Activated naive CD8-positive, alpha-beta T cell (primary cell): ENCODE measurements at regions not wholly inside any gene's neighbourhood (a gene's known extent, or its start where the extent isn't known, plus 50 kb on each side); places are given as distances from the start of the nearest gene placed in this dataset.

Source experiments
- H3K27ac Mint-ChIP-seq: one replicate; pipeline ENCODE4 v1.8.0; 2021; ENCODE audit warnings: mixed read lengths
- H3K27me3 Mint-ChIP-seq: one replicate; pipeline ENCODE4 v1.8.0; 2021; ENCODE audit warnings: mixed read lengths
- H3K36me3 Mint-ChIP-seq: one replicate; pipeline ENCODE4 v1.8.0; 2021; ENCODE audit warnings: mixed read lengths
- H3K4me1 Mint-ChIP-seq: one replicate; pipeline ENCODE4 v1.8.0; 2021; ENCODE audit warnings: low read depth, mixed read lengths
- H3K4me3 Mint-ChIP-seq: one replicate; pipeline ENCODE4 v1.8.0; 2021; ENCODE audit warnings: mild to moderate bottlenecking, mixed read lengths
- H3K9me3 Mint-ChIP-seq: one replicate; pipeline ENCODE4 v1.8.0; 2021; ENCODE audit warnings: low read depth, mixed read lengths

DNA sequence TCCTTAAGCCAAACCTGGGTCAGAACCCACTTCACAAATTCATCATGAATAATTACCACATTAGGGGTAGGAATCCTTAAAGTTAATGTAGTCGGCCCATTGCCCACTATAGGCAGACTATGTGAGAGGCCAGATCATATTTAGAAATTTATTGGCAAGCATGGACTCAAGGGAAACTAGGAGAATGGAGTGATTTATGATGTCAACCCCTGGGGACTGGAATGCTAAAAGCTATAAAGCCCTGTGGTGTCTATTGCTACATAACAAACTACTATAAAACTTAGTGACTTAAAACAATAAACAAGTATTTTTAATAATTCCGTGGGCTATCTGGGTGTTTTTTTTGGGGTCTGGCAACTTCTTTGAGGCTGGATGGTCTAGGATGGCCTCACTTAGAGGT is 93.9 kb downstream of the PPP1R2C start:
- H3K9me3 Mint-ChIP-seq = no peaks in the 10 kb centered on the region
- H3K36me3 Mint-ChIP-seq = no peaks in the 10 kb centered on the region
- H3K4me1 Mint-ChIP-seq = peaks cover 2% of the 10 kb centered on the region
- no peaks in the 10 kb centered on the region for H3K27me3 Mint-ChIP-seq
- H3K27ac Mint-ChIP-seq = no peak overlapping the region
- no peak overlapping the region for H3K4me3 Mint-ChIP-seq

DNA sequence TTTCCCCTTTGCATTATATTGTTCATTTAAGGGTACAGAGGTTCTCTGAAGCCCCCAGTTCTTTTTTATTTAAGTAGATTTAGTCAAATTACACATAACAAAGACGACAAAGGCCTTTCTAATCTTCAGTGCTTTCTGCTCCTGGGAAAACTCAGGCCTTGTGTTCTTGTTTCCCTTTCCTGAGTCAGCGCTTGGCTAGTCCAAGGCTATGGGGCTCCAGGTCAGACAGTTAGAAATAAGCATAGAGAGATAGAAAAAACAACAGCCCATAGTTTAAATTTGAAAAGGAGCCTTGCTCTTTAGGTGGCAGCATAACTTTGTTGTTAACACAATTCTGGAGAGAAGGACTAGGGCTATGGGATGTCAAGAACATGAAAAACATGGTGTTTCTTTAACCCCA is 97.3 kb downstream of the PPP1R2C start:
- Mint-ChIP-seq H3K27me3 (no peaks in the 10 kb centered on the region), H3K27ac (no peak overlapping the region), H3K4me1 (peaks cover 2% of the 10 kb centered on the region), H3K36me3 (no peaks in the 10 kb centered on the region), H3K4me3 (no peak overlapping the region), H3K9me3 (no peaks in the 10 kb centered on the region)

DNA sequence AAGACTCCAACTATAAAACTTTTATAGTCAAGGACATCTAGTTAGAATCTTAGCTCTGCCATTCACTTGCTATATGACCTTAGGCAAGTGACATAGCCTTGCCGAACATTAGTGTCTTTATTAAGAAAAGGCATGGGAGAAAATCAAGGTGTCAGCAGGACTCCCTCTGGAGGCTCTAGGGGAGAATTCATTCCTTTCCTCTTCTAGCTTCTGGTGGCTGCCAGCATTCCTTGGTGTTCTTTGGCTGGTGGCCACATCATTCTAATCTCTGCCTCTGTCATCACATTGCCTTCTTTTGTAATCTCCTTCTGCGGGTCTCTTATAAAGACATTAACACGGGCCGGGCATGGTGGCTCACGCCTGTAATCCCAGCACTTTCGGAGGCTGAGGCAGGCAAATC is 99.8 kb downstream of the PPP1R2C start:
- Mint-ChIP-seq H3K27ac (no peak overlapping the region), H3K4me1 (peaks cover 2% of the 10 kb centered on the region), H3K9me3 (no peaks in the 10 kb centered on the region), H3K36me3 (no peaks in the 10 kb centered on the region), H3K4me3 (no peak overlapping the region), H3K27me3 (no peaks in the 10 kb centered on the region)

DNA sequence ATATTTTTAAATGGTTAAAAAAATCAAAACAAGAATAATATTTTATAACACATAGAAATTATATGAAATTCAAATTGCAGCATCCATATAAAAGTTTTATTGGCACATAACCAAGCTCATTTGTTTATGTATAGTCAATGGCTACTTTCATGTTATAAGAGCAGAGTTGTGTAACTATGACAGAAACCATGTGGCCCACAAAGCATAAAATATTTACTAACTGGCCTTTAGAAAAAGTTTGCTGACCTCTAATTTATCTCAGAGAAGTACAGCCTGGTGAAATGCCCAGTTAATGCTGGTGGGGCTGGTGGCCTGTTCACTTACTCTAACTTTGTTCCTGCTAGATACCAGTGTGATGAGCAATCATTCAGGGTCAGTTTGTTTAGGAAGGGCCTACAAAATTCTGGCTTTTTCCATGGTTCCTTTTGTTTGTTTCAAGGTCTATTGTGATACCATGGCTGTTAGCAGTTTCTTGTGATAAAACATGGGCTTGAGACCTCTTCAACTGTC is 104.6 kb downstream of the PPP1R2C start:
- no peak overlapping the region for H3K27ac Mint-ChIP-seq
- peaks cover 7% of the 10 kb centered on the region for H3K36me3 Mint-ChIP-seq
- H3K27me3 Mint-ChIP-seq = no peaks in the 10 kb centered on the region
- H3K4me1 Mint-ChIP-seq = no peaks in the 10 kb centered on the region
- H3K9me3 Mint-ChIP-seq = peaks cover 3% of the 10 kb centered on the region
- H3K4me3 Mint-ChIP-seq = no peak overlapping the region

DNA sequence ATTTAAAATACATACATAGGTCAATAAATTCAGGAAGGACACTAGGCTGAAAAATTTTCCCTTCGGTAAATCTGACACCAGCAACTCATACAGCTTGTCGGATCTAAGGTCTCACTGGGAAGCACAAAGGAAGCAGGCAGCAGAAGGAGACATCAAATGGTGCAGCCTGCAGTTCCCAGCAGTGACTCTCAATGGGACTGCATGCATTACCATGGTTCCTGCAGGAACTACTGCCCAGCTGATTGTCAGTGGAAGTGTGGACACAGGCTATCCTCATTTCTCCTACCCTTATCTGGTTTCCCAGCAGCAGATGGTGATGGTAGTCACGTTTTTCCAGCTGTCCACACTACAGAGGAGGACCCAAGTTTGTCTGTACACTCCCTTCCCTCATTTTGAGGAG is 113.3 kb downstream of the PPP1R2C start:
- Mint-ChIP-seq H3K4me3 (no peak overlapping the region), H3K4me1 (no peaks in the 10 kb centered on the region), H3K36me3 (peaks cover 6% of the 10 kb centered on the region), H3K27me3 (no peaks in the 10 kb centered on the region), H3K9me3 (no peaks in the 10 kb centered on the region), H3K27ac (no peak overlapping the region)

DNA sequence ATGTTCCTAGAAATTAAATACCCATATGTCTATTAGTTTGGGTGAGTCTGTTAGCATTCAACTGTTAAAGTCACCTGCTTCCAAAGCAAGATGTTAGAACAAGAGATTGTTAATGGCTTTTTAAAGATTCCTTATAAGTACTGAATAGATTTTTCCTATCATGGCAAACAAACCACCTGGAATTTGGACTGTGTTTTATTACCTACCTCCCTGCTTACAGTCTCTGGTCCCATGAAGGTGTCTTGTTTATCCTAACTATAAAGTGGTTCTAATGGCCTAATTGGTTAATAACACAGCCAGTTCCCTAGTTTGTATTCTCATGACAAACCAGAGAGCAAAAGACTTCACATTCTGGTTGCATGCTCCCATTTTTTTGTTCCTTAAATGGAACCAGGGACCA is 149.5 kb downstream of the PPP1R2C start:
- H3K4me1 Mint-ChIP-seq = no peaks in the 10 kb centered on the region

DNA sequence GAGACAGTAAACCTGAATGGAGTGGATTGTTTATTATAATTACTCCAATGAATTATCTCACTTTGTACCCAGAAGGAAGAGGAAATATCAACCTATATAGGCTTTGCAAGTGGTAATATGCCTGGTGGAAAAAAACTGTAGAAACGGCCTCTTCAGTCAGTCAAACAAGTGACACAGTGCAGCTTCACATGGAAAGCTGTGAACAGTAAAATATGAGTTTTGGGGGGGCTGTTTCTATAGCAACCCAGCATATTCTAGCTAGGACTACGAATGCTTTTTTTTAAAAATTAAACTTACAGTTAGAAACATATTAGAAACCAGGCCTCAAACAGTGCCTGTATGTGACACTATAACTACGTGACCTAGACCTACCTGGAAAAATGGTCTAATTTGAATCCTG is 150.1 kb downstream of the PPP1R2C start:
- H3K27me3 Mint-ChIP-seq = no peaks in the 10 kb centered on the region
- H3K36me3 Mint-ChIP-seq = peaks cover 3% of the 10 kb centered on the region
- no peak overlapping the region for H3K4me3 Mint-ChIP-seq
- no peak overlapping the region for H3K27ac Mint-ChIP-seq
- H3K4me1 Mint-ChIP-seq = no peaks in the 10 kb centered on the region
- no peaks in the 10 kb centered on the region for H3K9me3 Mint-ChIP-seq

More for the DNA sequence above, 149.5 kb downstream of the PPP1R2C start:
- H3K4me3 Mint-ChIP-seq = no peak overlapping the region
- H3K27me3 Mint-ChIP-seq = no peaks in the 10 kb centered on the region
- no peaks in the 10 kb centered on the region for H3K9me3 Mint-ChIP-seq
- H3K36me3 Mint-ChIP-seq = peaks cover 3% of the 10 kb centered on the region
- H3K27ac Mint-ChIP-seq = no peak overlapping the region

DNA sequence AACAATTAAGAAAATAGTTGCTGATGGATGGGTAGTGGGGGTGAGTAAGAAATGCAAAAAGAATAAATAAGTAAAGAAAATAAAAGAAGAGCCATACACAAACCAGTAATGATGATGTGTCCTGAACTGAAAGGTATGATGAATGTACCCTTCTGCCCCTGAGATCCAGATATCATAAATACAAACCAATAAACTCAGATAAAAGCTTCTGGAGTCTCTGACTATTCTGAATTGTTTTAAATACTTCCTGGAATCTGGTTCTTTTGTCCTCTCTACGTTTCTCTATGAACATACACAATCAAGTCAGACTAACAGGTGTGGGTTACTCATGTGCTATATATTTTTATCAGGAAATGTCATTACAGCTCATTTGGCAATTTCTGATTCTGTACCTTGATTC is 153.4 kb downstream of the PPP1R2C start:
- H3K27me3 Mint-ChIP-seq = no peaks in the 10 kb centered on the region
- no peak overlapping the region for H3K27ac Mint-ChIP-seq
- H3K36me3 Mint-ChIP-seq = no peaks in the 10 kb centered on the region
- H3K4me1 Mint-ChIP-seq = peaks cover 2% of the 10 kb centered on the region
- no peak overlapping the region for H3K4me3 Mint-ChIP-seq
- no peaks in the 10 kb centered on the region for H3K9me3 Mint-ChIP-seq

DNA sequence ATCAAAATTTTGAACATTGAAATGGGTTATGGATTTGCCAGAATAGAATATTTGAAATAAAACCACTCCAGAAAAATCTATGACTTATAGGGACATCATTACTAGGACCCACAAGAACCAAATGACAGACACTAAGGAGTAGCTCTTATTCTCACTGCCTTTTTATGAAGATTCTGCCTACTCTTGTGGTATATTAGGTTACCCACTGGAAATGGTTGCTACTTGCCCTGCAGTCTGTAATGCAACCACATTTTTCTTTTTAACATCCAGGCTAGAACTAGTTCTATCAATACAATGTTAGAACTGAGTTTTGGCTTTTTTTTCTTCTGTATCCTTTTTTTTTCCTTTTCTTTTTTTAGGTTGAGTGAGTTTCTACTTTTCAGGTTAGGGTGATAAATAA is 158.9 kb downstream of the PPP1R2C start:
- Mint-ChIP-seq H3K27ac (no peak overlapping the region), H3K36me3 (no peaks in the 10 kb centered on the region)

DNA sequence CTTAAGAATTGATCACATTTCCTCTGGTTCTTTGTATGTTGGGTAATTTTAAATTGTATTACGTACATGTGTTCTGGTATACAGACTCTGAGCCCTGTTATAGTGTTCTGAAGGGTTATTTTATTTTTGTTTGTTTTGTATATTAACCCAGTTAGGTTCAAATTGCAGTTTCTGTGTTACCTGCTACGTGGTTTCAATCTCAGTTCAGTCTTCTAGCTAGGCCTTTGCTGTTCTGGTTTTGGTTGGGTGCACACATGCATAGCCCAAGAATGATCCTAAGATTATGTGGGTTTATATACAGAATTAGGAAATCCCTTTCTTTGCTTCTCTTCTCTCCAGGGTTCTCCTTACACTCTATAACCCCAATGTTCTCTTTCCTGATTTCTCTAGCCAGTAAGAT is 161.0 kb downstream of the PPP1R2C start:
- Mint-ChIP-seq H3K9me3 (no peaks in the 10 kb centered on the region), H3K36me3 (no peaks in the 10 kb centered on the region), H3K27ac (no peak overlapping the region), H3K27me3 (no peaks in the 10 kb centered on the region), H3K4me3 (no peak overlapping the region), H3K4me1 (peaks cover 24% of the 10 kb centered on the region)

More for the DNA sequence above, 158.9 kb downstream of the PPP1R2C start:
- no peak overlapping the region for H3K4me3 Mint-ChIP-seq
- no peaks in the 10 kb centered on the region for H3K9me3 Mint-ChIP-seq
- H3K27me3 Mint-ChIP-seq = no peaks in the 10 kb centered on the region
- peaks cover 24% of the 10 kb centered on the region for H3K4me1 Mint-ChIP-seq

DNA sequence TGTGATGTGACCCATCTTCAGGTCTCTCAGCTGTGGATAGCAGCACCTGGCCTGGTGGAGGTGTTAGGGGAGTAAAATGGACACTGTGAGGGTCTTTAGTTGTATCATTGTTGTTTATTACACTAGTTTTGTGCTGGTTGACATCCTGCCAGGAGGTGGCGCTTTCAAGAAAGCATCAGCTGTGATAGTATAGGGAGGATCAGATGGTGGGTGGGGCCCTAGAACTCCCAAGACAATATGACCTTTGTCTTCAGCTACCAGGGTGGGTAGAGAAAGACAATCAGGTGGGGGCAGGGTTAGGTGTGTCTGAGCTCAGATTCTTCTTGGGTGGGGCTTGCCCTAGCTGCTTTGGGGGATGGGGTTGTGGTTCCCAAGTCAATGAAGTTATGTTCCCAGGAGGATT is 162.8 kb downstream of the PPP1R2C start:
- Mint-ChIP-seq H3K4me3 (no peak overlapping the region), H3K36me3 (no peaks in the 10 kb centered on the region), H3K27ac (no peak overlapping the region), H3K27me3 (no peaks in the 10 kb centered on the region), H3K4me1 (peaks cover 24% of the 10 kb centered on the region), H3K9me3 (no peaks in the 10 kb centered on the region)

DNA sequence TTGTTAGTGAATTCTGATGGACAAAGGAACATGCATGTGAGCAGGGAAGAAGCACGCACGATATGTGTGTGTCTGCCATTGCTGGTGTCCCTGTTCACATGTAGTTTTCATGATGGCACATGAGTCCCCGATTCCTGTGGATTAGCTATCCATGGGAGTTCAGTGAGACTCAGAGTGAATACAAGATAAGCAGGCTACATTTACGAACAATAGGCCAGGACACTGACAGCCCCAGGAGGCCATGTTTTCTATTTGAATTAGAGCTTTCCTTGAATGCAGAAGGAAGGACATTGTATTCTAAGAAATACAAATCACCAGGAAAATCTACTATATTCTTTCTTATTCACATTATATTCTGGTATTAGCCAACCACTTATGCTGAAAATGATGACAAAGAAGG is 171.4 kb downstream of the PPP1R2C start:
- H3K36me3 Mint-ChIP-seq = no peaks in the 10 kb centered on the region
- H3K27ac Mint-ChIP-seq = no peak overlapping the region
- no peaks in the 10 kb centered on the region for H3K4me1 Mint-ChIP-seq
- H3K27me3 Mint-ChIP-seq = no peaks in the 10 kb centered on the region
- no peaks in the 10 kb centered on the region for H3K9me3 Mint-ChIP-seq
- no peak overlapping the region for H3K4me3 Mint-ChIP-seq

DNA sequence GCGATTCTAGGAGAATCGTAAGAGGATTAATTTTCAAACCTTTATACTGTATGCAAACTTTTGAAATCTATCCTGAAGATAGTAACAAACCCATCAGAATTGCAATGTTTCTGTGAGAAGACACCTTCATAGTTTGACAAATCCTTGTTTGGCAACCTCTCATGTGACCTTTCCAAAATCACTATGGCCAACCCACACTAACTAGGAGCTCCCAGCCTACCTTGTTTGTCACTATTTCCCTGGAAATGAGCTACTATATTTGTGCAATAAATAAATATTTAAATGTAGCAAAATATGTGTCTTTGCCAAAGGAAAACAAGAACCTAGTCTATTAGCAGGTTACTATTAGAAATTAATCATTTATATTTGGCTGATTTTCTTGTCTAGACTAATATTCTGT is 173.7 kb downstream of the PPP1R2C start:
- Mint-ChIP-seq H3K36me3 (no peaks in the 10 kb centered on the region), H3K9me3 (no peaks in the 10 kb centered on the region), H3K27me3 (no peaks in the 10 kb centered on the region), H3K4me1 (no peaks in the 10 kb centered on the region), H3K4me3 (no peak overlapping the region), H3K27ac (no peak overlapping the region)

DNA sequence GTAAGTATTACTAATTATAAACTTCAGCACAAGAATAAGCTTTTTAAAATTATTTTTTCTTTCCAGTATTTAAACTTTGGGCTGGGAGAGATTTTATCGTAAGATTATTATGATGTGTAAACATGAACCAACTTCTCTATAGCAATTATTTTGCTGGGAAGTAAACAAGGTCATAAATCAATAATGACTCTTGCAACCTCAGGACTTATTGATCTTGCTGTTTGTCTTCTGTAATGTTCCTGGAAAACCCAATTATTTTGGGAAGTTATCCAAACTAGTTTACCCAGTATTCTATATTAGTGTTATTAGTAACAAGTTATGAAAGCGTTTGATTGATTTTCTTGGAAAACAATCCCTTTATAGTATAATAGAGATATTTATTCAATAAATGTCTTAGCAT is 174.9 kb downstream of the PPP1R2C start:
- H3K27me3 Mint-ChIP-seq = no peaks in the 10 kb centered on the region
- H3K4me3 Mint-ChIP-seq = no peak overlapping the region
- no peaks in the 10 kb centered on the region for H3K4me1 Mint-ChIP-seq
- H3K36me3 Mint-ChIP-seq = no peaks in the 10 kb centered on the region
- no peak overlapping the region for H3K27ac Mint-ChIP-seq
- no peaks in the 10 kb centered on the region for H3K9me3 Mint-ChIP-seq

DNA sequence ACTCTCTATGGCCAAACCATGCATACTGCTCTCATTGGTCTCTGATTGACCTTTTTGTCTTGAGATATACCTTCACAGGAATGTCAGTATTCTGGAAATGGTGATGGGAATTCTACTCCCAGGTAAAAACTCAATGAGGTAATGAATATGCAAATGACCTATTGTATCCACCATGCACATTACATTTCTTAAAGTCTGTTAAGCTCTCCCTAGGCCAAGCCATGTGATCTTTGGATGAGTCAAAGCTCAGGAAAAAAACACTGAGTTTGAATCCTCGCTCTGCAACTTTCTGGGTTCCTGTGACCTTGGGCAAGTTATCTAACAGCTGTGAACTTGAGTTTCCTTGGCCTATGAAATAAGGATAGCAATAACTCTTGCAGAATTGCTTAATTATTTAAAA is 175.4 kb downstream of the PPP1R2C start:
- H3K9me3 Mint-ChIP-seq = no peaks in the 10 kb centered on the region
- no peaks in the 10 kb centered on the region for H3K4me1 Mint-ChIP-seq
- H3K36me3 Mint-ChIP-seq = no peaks in the 10 kb centered on the region
- no peaks in the 10 kb centered on the region for H3K27me3 Mint-ChIP-seq
- H3K4me3 Mint-ChIP-seq = no peak overlapping the region
- H3K27ac Mint-ChIP-seq = no peak overlapping the region

DNA sequence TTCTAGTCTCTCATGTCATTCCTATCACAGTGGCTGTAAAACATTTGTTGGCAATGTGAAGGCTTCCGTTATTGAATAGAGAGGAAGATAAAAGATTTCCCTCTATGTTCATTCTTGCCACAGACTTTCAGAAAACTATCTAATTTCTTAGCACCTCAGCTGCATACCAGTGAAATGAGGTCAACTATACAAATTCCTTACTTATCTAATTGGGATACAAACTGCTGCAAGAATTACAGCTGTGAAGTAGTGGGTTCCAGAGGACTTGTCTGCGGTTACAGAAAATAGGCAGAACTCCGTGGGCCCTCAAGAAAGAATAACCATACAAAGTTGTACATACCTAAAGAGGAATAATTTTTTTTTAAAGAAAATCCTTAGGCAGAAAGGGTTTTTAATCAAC is 175.8 kb downstream of the PPP1R2C start:
- Mint-ChIP-seq H3K4me1 (no peaks in the 10 kb centered on the region), H3K9me3 (no peaks in the 10 kb centered on the region), H3K36me3 (no peaks in the 10 kb centered on the region), H3K27me3 (no peaks in the 10 kb centered on the region), H3K4me3 (no peak overlapping the region), H3K27ac (no peak overlapping the region)
